Urinary bladder (tissue), 3 donors: ENCODE measurements at regions not wholly inside any gene's neighbourhood (a gene's known extent, or its start where the extent isn't known, plus 50 kb on each side); places are given as distances from the start of the nearest gene placed in this dataset.
"Not testable (repeated sequence)": the region's sequence is repeated elsewhere in the genome, so short reads cannot be mapped to it uniquely, and the experiment has no call there.

Experiments
- DNase-seq: peaks from one replicate; pipeline ENCODE4 v3.0.0-alpha.2; 2015; ENCODE audit errors: extremely low spot score
- H3K27ac ChIP-seq: one replicate; pipeline ENCODE4 v1.5.1; 2013; ENCODE audit warnings: low read depth, mild to moderate bottlenecking, moderate library complexity
- H3K36me3 ChIP-seq: one replicate; pipeline ENCODE4 v1.6.1; 2013; ENCODE audit warnings: mild to moderate bottlenecking, moderate library complexity; ENCODE audit not compliant: insufficient read depth
- H3K4me1 ChIP-seq: one replicate; pipeline ENCODE4 v1.6.1; 2013; ENCODE audit warnings: mild to moderate bottlenecking, moderate library complexity; ENCODE audit not compliant: insufficient read depth
- H3K4me3 ChIP-seq: one replicate; pipeline ENCODE4 v1.5.1; 2013; ENCODE audit warnings: low read depth, low read length
- WGBS: extraction: QIAGEN DNeasy Blood & Tissue Kit; methylation state at CpG from one replicate; pipeline ENCODE4 v1.1.7; 2013; 5-methylcytosine and 5-hydroxymethylcytosine counted together
- donor health status: healthy with polysubstance abuse.
- donor health status: healthy.

DNA sequence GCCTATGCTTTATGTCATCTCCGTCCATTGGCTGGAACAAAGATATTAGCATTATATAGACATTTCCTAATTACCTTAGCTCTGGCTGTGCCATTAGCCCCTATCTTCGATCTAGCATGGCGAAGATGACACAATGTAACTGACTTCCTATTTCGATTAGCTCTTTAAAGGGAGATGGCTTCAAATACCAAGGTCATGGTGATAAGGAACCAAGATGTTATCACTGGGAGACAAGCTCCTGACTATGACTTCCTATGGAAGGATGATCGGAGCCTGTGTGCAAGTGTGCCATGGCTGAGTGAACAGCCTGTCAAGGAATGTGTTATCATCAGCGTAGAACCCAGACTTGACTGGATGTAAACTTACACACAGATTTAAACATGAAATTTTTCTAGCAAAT, 602.1 kb downstream of the PSAT1 start:
- WGBS: 91% methylated on average over 6 of the region's 6 CpGs

GRCh38 chr9:78900500-78900899, 603.6 kb downstream of the PSAT1 start:
- Histone ChIP-seq H3K4me1 (no peaks in the 10 kb centered on the region), H3K27ac (no peak overlapping the region), H3K36me3 (no peaks in the 10 kb centered on the region), H3K4me3 (no peak overlapping the region)
- WGBS: 57% methylated on average over 1 of the region's 1 CpG
- DNase-seq: no peak

More for the DNA sequence above, 602.1 kb downstream of the PSAT1 start:
- no peak overlapping the region for H3K4me3 ChIP-seq
- no peaks in the 10 kb centered on the region for H3K36me3 ChIP-seq
- H3K4me1 ChIP-seq: no peaks in the 10 kb centered on the region
- no peak overlapping the region for H3K27ac ChIP-seq
- DNase-seq: no peak

DNA sequence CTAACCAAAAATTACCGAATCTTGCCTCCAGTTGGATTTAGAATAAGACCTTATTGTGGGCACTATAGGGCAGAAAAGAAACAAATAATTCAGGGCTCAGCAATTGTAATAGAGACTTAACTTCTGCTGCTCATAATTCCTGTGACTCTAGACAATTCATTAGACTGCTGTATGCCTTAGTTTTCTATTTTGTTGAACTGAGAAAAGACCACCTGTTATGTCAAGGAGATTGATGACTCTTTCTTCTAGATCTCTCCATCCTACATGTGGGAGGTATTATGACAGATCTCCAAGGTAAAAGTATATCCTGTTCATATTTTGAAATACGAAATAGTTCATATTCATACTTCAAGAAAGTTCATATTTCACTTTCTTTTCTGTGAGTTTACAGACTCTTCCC, 605.1 kb downstream of the PSAT1 start:
- no peaks in the 10 kb centered on the region for H3K36me3 ChIP-seq
- H3K27ac ChIP-seq: no peak overlapping the region
- WGBS: 92% methylated on average over 2 of the region's 2 CpGs
- no peaks in the 10 kb centered on the region for H3K4me1 ChIP-seq
- no peak overlapping the region for H3K4me3 ChIP-seq
- no peak for DNase-seq

DNA sequence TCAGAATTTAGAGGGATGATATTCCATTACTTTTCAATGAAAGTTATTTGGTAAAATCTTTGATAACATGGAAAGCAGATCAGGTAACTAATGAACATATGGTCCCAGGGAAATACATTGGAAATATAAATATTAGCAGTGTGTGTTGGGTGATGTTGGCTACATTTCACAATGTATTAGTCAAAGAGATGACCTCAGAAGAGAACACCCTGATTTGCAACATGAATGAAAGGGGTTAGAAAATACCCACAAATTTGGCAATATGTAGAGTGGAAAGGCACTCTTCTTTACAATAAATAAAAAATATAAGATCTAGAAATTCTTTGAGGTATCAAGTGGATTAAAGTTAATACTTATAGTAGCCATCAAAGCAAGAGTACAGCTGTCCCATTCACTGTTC, 606.7 kb downstream of the PSAT1 start:
- H3K4me3 ChIP-seq: no peak overlapping the region
- DNase-seq: no peak
- no peaks in the 10 kb centered on the region for H3K36me3 ChIP-seq
- H3K4me1 ChIP-seq: no peaks in the 10 kb centered on the region
- no peak overlapping the region for H3K27ac ChIP-seq

DNA sequence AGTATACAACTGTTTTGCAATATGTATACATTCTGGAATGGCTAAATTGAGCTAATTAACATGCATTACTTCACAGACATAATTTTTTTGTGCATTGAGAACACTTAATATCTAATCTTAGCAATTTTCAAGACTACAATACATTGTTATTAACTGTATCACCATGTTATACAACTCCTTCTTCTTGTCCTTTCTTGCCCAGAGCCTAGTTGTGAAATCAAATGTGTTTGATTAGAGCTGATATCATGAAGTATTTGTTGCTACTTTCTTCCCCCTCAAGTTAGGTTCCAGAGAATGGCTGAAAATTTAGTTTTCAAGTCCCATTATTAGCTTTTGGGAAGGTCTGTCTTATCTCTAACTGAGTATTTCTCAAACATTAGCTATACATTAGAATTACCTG, 607.8 kb downstream of the PSAT1 start:
- H3K4me1 ChIP-seq: no peaks in the 10 kb centered on the region
- no peak overlapping the region for H3K27ac ChIP-seq
- no peaks in the 10 kb centered on the region for H3K36me3 ChIP-seq
- DNase-seq: no peak
- H3K4me3 ChIP-seq: no peak overlapping the region

- H3K36me3 ChIP-seq: no peaks in the 10 kb centered on the region
- WGBS: 80% methylated on average over 1 of the region's 1 CpG
- no peaks in the 10 kb centered on the region for H3K4me1 ChIP-seq
- no peak overlapping the region for H3K27ac ChIP-seq
- H3K4me3 ChIP-seq: no peak overlapping the region
- DNase-seq: no peak
Measured at GRCh38 chr9:78905387-78905786, 608.5 kb downstream of the PSAT1 start.

DNA sequence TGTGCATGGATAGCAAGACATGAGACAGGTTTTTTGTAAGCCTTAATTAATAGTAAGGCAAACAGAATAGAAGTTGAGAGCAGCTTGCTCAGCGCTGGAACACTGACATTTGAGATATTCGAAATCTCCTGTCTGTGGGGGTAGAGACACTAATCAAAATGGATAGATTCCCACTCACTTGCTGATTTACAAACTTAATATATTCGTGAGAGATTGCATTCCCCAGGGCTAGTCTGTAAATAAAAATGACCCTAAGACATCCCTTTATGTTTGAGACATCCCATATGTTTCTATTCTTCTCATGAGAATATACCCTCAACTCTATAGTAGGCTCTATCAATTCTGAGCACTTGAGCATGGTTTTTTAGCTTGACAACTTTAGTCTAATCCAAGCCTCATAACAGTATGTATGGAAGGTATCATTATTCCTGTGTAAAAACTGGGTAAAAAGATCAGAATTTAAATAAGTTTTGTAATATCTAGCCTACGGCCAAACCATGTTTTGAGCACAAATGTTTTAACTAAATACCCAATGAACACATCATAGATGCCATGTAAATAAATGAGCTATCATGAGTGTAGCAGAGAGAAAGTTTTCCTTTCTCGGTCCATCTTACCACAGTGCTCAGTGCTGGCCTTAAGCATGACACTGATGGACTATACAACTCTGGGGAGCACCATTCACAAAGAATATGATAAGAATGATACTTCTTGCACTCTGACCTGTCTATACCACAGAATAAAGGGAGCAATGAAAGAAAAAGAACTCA, 609.2 kb downstream of the PSAT1 start:
- DNase-seq: no peak
- 53% methylated on average over 5 of the region's 5 CpGs for WGBS
- Histone ChIP-seq H3K4me1 (no peaks in the 10 kb centered on the region), H3K27ac (no peak overlapping the region), H3K4me3 (no peak overlapping the region), H3K36me3 (no peaks in the 10 kb centered on the region)

DNA sequence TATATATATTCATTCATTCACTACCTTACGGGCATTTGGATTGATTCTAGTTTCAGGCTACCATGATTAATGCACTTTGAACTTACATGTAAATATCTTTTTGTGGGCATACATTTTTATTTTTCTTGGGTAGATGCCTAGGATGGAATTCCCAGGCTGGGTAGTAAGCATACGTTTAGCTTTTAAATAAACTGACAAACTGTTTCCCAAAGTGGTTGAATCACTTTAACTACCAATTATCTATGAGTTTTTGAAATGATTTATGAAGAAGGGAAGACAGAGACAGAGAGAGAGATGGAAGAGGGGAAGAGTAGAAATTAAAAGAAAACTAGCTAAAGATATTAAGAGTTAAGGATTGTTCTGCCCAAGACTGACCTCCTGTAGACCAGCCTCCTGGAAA, 612.6 kb downstream of the PSAT1 start:
- H3K4me1 ChIP-seq: no peaks in the 10 kb centered on the region
- no peaks in the 10 kb centered on the region for H3K36me3 ChIP-seq
- no peak overlapping the region for H3K4me3 ChIP-seq
- no peak for DNase-seq
- H3K27ac ChIP-seq: no peak overlapping the region
- 75% methylated on average over 2 of the region's 2 CpGs for WGBS

- H3K4me1 ChIP-seq, H3K36me3 ChIP-seq: not testable (repeated sequence)
- WGBS: 84% methylated on average over 2 of the region's 2 CpGs
Measured at GRCh38 chr9:78916884-78917283, 620.0 kb downstream of the PSAT1 start.

DNA sequence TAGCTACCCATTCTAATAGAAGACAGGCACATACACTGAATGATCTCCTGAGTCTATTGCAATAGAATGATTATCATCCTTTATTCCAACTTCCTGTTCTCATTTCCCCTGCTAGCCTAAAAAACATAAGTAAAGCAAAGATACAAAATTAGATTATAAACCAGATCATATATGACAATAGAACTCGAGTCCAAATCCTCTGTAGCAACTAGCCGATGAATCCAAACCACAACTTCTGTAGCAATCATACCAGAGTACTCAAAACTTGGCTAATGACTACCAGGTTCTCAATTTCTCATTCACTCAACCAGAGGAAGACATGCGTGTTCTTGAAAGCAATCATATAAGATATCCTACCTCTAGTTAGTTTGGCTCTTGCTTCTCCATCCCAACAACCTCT, 622.1 kb downstream of the PSAT1 start:
- WGBS: 88% methylated on average over 3 of the region's 3 CpGs
- DNase-seq: no peak
- no peaks in the 10 kb centered on the region for H3K4me1 ChIP-seq
- no peaks in the 10 kb centered on the region for H3K36me3 ChIP-seq
- H3K27ac ChIP-seq: no peak overlapping the region
- H3K4me3 ChIP-seq: no peak overlapping the region

More at GRCh38 chr9:78916884-78917283, 620.0 kb downstream of the PSAT1 start:
- H3K27ac ChIP-seq, DNase-seq, H3K4me3 ChIP-seq: not testable (repeated sequence)

- 94% methylated on average over 2 of the region's 2 CpGs for WGBS
- H3K4me1 ChIP-seq: no peaks in the 10 kb centered on the region
- H3K4me3 ChIP-seq: no peak overlapping the region
- DNase-seq: no peak
- no peak overlapping the region for H3K27ac ChIP-seq
- H3K36me3 ChIP-seq: no peaks in the 10 kb centered on the region
Measured at GRCh38 chr9:78919701-78920100, 622.8 kb downstream of the PSAT1 start.

GRCh38 chr9:78921341-78921740, 624.4 kb downstream of the PSAT1 start:
- 71% methylated on average over 2 of the region's 2 CpGs for WGBS
- no peak for DNase-seq
- no peak overlapping the region for H3K4me3 ChIP-seq
- no peak overlapping the region for H3K27ac ChIP-seq
- H3K36me3 ChIP-seq: no peaks in the 10 kb centered on the region
- H3K4me1 ChIP-seq: no peaks in the 10 kb centered on the region

DNA sequence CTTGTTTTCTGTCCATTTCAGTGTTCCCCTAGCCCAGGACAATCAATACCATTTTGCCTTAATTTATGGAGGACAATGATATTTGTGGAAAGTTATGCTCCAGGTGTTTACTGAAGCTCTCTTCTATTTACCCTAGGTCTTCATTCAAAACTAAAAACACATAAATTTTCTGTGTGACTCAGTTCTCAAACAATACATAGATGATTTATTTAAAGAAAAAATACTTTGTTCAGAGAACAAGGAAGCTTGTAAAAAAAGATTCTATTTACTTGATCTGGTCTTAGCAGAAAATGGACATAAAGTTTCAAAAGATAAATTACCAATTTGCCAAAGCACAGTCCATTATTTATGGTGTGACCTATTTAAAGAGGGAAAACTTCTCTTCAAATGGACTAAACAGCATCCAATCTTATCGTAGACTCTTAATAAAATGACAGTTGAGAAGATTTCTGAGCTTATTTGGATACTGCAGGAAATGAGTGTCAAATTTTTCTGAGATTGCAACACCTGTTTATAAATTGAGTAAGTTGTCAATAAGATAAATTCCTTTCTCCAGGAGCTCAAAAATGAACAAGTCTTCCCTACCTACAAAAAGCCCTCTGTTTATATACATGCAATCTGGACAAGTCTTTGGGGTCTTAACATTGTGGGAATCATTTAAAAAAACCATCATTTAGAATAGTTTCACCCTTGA, 627.2 kb downstream of the PSAT1 start:
- Histone ChIP-seq H3K4me1 (no peaks in the 10 kb centered on the region), H3K4me3 (no peak overlapping the region), H3K27ac (no peak overlapping the region), H3K36me3 (no peaks in the 10 kb centered on the region)
- no peak for DNase-seq
- 67% methylated on average over 1 of the region's 1 CpG for WGBS

DNA sequence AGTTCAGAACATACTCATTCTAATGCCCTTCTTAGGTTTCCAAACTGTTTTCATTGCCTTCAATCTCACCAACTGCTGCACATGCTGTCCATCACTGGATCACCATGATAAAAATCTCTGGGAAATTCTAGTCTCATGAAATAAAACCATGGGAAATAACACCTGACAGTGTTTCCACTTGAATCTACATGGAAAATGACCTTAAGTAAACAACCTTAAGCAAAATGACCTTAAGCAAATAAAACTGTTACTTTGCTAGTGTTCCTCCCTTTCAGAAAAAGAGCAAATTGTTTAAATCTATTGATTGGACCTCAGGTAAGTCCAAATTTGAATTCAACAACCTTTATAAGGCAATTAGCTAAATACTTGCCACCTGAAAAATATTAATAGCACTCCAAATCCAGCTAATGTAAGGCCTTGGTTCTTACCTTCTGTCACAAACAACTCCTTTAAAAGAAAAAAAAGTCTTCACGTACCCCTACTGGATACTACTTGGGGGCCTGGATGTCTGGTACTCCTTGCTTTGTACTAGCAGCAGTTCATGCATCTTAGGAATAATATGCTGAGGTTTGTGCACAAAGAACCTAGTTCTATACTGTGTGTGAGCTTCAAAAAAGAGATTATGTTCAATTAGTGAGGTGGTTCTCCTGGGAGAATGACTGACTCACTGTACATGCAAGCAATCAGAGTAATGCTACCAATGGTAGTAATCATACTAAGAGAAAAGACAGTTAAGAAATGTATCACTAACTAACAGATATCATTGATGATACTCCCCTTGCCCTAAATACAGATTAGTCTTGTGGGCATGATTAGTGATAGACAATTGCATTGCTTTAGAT, 630.4 kb downstream of the PSAT1 start:
- Histone ChIP-seq H3K27ac (no peak overlapping the region), H3K4me3 (no peak overlapping the region), H3K4me1 (no peaks in the 10 kb centered on the region), H3K36me3 (no peaks in the 10 kb centered on the region)
- DNase-seq: no peak
- 89% methylated on average over 1 of the region's 1 CpG for WGBS
